ENCODE measurements at regions not wholly inside any gene's neighbourhood (a gene's known extent, or its start where the extent isn't known, plus 50 kb on each side); places are given as distances from the start of the nearest gene placed in this dataset.
A peak's percentile ranks its signal among the peaks of the same experiment; 100 is the strongest.
"Not testable (repeated sequence)": the region's sequence is repeated elsewhere in the genome, so short reads cannot be mapped to it uniquely, and the experiment has no call there.

DNA sequence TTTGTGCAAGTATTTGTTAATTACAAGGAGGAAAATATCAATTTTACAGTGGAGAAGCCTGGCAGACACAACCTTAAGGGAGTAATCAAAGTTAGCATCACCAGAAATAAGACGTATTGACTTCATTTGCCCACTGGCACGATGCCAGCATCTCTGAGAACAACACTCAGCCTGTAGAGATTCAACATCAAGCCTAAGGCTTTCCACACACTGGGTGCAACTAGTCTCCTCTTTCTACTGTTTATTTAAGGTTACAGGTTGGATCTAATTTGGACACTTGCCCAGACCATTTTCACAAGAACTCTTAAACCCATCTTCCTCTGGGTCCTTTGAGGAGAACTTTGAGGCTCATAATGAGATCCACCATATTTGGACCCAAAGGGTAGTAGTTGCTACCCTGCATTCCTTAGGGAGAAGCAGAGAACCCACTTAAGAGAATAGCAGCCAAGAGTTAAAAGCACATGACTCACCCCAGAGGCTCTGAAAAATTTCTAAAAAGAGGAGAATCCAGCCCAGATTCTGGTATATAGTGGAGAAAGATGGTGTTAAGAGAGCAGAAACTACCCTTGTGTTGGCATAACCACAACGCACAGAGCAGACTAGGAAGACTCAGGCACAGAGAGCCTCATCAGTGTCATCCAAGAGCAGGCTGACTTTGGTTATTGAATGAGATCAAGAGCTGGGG, 97.3 kb downstream of the CCDC71L start:
- Mint-ChIP-seq H3K36me3 (no peaks in the 10 kb centered on the region), H3K4me1 (no peaks in the 10 kb centered on the region), H3K27me3 (peaks cover 24 to 44% (median 28%) of the 10 kb centered on the region in 3 donors), H3K4me3 (no peak overlapping the region), H3K9me3 (no peaks in the 10 kb centered on the region), H3K27ac (no peak overlapping the region)
- ATAC-seq (ENCODE audit: low read depth in 2 of 2) (no peak), DNase-seq (no peak)

DNA sequence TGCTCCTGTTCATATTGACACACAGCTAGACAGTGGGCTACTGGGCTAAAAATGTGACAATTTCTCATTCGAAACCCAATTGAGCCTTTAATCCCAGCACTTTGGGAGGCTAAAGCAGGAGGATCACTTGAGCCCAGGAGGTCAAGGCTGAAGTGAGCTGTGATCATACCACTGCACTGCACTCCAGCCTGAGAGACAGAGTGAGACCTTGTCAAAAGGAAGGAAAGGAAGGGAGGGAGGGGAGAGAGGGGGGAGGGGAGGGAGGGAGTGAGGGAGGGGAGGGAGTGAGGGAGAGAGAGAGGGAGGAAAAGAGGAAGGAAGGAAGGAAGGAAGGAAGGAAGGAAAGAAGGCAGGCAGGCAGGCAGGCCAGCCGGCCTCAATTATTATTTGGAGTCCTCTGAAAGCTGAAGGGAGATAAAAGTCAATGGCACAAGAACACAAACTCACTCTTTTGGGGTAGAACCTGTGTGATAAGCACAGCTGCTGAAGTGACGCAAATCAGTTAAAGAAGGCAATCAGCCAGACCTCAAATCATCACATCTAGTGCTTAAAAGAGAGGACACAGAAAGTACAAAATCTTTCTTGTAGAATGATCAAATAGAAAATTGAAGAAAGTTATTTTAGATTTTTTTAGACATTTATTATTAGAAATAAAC, 98.1 kb downstream of the CCDC71L start:
- no peak for ATAC-seq (ENCODE audit: low read depth in 2 of 2)
- no peaks in the 10 kb centered on the region for H3K36me3 Mint-ChIP-seq
- H3K27me3 Mint-ChIP-seq = peaks cover 22 to 50% (median 27%) of the 10 kb centered on the region in 3 donors
- H3K27ac Mint-ChIP-seq = no peak overlapping the region
- peaks cover 0 to 1% (median 0%) of the 10 kb centered on the region in 7 donors for H3K9me3 Mint-ChIP-seq
- no peak for DNase-seq
- H3K4me3 Mint-ChIP-seq = no peak overlapping the region
- no peaks in the 10 kb centered on the region for H3K4me1 Mint-ChIP-seq

DNA sequence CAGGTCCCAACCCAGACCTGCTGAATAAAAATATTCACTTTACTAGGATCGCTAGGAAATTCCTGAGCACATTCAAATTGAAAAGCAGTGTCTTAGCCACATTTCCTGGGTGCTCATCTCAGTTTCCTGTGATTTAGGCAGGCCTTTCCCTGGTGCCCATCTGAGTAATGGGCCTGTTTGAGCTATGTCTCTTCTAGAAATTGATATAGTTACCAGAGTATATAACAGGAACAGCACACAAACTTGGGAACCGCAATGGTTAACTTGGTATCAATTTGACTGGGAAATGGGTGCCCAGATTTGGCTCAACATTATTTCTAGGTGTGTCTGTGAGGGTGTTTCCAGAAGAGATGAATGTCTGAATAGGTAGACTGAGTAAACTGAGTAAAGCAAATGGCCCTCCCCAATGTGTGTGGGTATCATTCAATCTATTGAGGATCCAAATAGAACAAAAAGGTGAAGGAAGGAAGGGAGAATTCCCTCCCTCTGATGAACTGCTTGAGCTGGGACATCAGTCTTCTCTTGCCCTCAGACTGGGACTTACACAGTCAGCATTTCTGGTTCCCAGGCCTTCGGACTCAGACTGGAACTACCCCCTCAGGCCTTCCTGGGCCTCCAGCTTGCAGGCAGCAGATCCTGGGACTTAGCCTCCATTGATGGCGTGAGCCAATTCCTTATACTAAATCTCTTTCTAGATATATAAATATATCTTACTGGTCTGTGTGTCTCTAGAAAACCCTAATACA, 99.1 kb downstream of the CCDC71L start:
- no peak for ATAC-seq (ENCODE audit: low read depth in 2 of 2)
- H3K9me3 Mint-ChIP-seq = peaks cover 0 to 3% (median 0%) of the 10 kb centered on the region in 7 donors
- H3K27ac Mint-ChIP-seq = no peak overlapping the region
- peaks cover 16 to 44% (median 20%) of the 10 kb centered on the region in 3 donors for H3K27me3 Mint-ChIP-seq
- H3K4me1 Mint-ChIP-seq = no peaks in the 10 kb centered on the region
- no peak overlapping the region for H3K4me3 Mint-ChIP-seq
- no peaks in the 10 kb centered on the region for H3K36me3 Mint-ChIP-seq
- no peak for DNase-seq

DNA sequence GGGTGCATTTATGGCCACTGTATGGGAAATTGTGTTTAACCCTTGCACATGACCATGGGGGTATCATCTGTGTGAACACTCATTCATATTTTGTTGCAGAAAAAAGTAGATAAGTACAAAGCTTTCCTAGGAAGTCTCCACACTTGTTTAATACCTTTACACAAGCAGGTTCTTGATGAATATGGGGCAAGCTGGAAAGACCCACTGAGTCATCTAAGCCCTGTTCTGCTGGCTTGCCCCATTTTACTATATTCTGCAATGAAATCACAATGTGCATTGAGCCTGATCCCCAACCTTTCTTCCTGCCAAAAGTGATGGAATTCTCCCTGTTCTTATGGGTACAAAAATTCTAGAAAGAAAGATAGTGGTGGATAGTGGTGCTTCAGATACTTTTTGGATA, 99.8 kb downstream of the CCDC71L start:
- H3K27ac Mint-ChIP-seq = no peak overlapping the region
- H3K36me3 Mint-ChIP-seq = no peaks in the 10 kb centered on the region
- H3K27me3 Mint-ChIP-seq = peaks cover 15 to 38% (median 16%) of the 10 kb centered on the region in 3 donors
- H3K4me3 Mint-ChIP-seq = no peak overlapping the region
- no peak for DNase-seq
- H3K9me3 Mint-ChIP-seq = peaks cover 0 to 7% (median 0%) of the 10 kb centered on the region in 7 donors
- ATAC-seq (ENCODE audit: low read depth in 2 of 2) = no peak
- H3K4me1 Mint-ChIP-seq = peaks cover 0 to 6% (median 0%) of the 10 kb centered on the region in 3 donors

DNA sequence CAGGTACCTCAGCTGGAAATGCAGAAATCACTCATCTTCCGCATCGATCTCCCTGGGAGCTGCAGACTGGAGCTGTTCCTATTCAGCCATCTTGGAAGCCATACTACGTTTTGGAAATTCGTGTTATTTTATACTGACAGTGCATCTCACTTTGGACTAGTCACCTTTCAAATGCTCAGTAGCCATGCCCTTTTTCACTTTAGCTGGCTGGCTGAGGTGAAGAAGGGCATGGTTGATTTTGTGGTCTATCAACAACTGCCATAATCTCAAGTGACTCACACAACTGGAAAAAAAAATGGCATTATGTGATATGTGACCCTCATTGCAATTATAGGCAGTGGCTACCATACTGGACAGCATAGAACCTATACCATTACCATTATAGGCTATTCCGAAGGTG, 100.5 kb downstream of the CCDC71L start:
- peaks cover 0 to 9% (median 0%) of the 10 kb centered on the region in 7 donors for H3K9me3 Mint-ChIP-seq
- no peaks in the 10 kb centered on the region for H3K36me3 Mint-ChIP-seq
- H3K27me3 Mint-ChIP-seq = peaks cover 14 to 37% (median 16%) of the 10 kb centered on the region in 3 donors
- no peak overlapping the region for H3K27ac Mint-ChIP-seq
- H3K4me1 Mint-ChIP-seq = peaks cover 0 to 7% (median 0%) of the 10 kb centered on the region in 3 donors
- ATAC-seq (ENCODE audit: low read depth in 2 of 2) (no peak), DNase-seq (no peak)
- H3K4me3 Mint-ChIP-seq = no peak overlapping the region

DNA sequence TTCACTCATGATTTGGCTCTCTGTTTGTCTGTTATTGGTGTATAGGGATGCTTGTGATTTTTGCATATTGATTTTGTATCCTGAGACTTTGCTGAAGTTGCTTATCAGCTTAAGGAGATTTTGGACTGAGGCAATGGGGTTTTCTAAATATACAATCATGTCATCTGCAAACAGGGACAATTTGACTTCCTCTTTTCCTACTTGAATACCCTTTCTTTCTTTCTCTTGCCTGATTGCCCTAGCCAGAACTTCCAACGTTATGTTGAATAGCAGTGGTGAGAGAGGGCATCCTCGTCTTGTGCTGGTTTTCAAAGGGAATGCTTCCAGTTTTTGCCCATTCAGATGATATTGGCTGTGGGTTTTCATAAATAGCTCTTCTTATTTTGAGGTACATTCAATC, 104.7 kb downstream of the CCDC71L start:
- Mint-ChIP-seq H3K9me3 (peaks cover 0 to 12% (median 5%) of the 10 kb centered on the region in 7 donors), H3K4me1 (peaks cover 13 to 30% (median 22%) of the 10 kb centered on the region in 3 donors), H3K27me3 (peaks cover 0 to 26% (median 16%) of the 10 kb centered on the region in 3 donors), H3K27ac (peak overlapping the region in 1 of 6 donors; percentile 78)
- ATAC-seq (ENCODE audit: low read depth in 2 of 2); H3K4me3 Mint-ChIP-seq; H3K36me3 Mint-ChIP-seq; DNase-seq: not testable (repeated sequence)

DNA sequence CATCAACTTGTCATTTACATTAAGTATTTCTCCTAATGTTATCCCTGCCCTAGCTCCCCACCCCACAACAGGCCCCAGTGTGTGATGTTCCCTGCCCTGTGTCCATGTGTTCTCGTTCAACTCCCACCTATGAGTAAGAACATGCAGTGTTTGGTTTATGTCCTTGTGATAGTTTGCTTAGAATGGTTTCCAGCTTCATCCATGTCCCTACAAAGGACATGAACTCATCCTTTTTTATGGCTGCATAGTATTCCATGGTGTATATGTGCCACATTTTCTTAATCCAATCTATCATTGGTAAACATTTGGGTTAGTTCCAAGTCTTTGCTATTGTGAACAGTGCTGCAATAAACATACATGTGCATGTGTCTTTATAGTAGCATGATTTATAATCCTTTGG, 106.3 kb downstream of the CCDC71L start:
- not testable (repeated sequence) for DNase-seq; H3K36me3 Mint-ChIP-seq; H3K4me3 Mint-ChIP-seq; ATAC-seq (ENCODE audit: low read depth in 2 of 2)
- peaks cover 0 to 12% (median 5%) of the 10 kb centered on the region in 7 donors for H3K9me3 Mint-ChIP-seq
- peaks cover 0 to 15% (median 9%) of the 10 kb centered on the region in 3 donors for H3K27me3 Mint-ChIP-seq
- H3K27ac Mint-ChIP-seq = peak overlapping the region in 1 of 6 donors; percentile 15
- H3K4me1 Mint-ChIP-seq = peaks cover 13 to 30% (median 22%) of the 10 kb centered on the region in 3 donors

DNA sequence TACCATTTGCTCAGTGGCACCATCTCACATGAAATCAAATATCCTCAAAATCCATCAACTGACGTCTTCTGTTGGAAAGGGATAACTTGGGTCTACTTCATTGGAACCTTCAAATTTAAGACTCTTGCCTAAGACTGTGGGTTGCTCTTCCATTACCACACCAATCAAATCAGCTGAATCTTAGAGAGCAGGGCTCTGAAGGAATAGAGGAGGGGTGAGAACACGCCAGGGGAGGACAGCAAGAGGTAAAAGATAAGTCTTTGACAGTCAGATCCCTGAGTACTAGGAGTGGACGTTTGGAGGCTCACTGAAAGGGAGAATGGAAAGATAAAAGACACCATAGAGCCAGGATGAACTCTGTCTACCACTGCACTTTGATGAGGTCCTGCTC, 107.5 kb downstream of the CCDC71L start:
- Mint-ChIP-seq H3K4me1 (peaks cover 13 to 30% (median 22%) of the 10 kb centered on the region in 3 donors), H3K9me3 (peaks cover 0 to 12% (median 5%) of the 10 kb centered on the region in 7 donors), H3K27ac (peak overlapping the region in 3 of 6 donors; percentile 7 to 57 (median 42)), H3K4me3 (no peak overlapping the region), H3K27me3 (peaks cover 0 to 6% (median 0%) of the 10 kb centered on the region in 3 donors), H3K36me3 (no peaks in the 10 kb centered on the region)
- DNase-seq (no peak), ATAC-seq (ENCODE audit: low read depth in 2 of 2) (no peak)

DNA sequence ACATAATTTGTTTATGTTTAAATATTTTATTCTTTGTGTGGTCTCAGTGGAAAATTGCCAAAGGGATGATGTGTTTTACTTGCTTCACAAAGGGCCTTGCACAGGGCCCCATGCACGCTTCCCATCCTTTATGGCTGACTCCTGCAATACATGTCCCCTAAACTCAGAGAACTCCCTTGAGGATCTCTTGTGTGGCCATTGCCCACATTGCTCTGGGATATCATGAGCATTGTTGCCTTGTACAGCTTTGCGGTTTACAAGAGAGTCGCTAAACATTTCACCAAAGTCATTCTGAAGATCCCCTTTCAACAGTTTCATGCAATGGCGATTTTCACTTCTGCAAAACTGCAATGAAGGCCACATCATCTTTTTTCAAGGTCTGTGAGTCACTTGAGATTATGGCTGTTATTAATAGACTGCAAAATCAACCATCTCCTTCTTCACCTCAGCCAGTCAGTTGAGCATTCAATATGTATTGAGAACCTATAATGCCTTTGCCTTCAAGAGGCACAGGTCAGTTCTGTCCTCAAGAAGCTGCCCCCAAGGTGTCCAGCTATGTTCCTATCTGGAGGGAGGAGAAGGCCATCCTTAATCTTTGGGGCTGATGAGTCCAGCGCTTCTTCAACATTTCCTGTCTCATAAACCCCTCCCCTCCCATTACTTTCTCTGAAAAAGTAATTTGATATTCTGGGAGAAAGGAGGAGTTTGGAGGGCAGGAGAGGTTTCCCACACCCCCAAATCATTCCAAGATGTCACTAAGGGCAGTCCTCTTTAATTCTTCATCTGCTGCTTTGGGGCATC, 108.1 kb downstream of the CCDC71L start:
- peak; percentile 96 for ATAC-seq (ENCODE audit: low read depth in 2 of 2)
- DNase-seq = peak; percentile 68
- Mint-ChIP-seq H3K36me3 (no peaks in the 10 kb centered on the region), H3K27me3 (peaks cover 0 to 1% (median 0%) of the 10 kb centered on the region in 3 donors), H3K4me3 (peak overlapping the region in 1 of 8 donors; percentile 63), H3K27ac (peak overlapping the region in 4 of 6 donors; percentile 8 to 89 (median 39)), H3K9me3 (peaks cover 0 to 12% (median 5%) of the 10 kb centered on the region in 7 donors), H3K4me1 (peaks cover 13 to 30% (median 22%) of the 10 kb centered on the region in 3 donors)

DNA sequence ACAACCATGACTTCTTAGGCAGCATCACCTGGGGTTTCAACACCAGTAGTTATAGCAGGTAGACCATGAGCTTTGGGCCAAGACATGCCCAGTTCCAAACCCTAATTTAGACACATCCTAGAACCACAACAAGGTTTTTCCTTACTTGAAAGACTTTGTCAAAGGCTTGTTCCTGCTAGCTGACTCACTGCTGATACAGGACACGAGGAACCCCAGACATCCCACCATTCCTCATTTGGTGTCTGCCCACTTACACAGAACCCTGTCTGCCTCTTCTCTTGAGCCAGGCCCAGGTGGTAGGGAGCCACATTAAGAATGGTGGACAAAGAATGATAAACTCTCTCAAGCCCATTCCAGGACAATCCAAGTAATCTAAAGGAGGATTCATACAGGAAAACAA, 109.0 kb downstream of the CCDC71L start:
- ATAC-seq (ENCODE audit: low read depth in 2 of 2) (no peak), DNase-seq (no peak)
- Mint-ChIP-seq H3K4me1 (peaks cover 13 to 30% (median 22%) of the 10 kb centered on the region in 3 donors), H3K36me3 (no peaks in the 10 kb centered on the region), H3K27ac (no peak overlapping the region), H3K4me3 (peak overlapping the region in 1 of 8 donors; percentile 30), H3K27me3 (peaks cover 0 to 9% (median 4%) of the 10 kb centered on the region in 3 donors), H3K9me3 (peaks cover 0 to 9% (median 5%) of the 10 kb centered on the region in 7 donors)

DNA sequence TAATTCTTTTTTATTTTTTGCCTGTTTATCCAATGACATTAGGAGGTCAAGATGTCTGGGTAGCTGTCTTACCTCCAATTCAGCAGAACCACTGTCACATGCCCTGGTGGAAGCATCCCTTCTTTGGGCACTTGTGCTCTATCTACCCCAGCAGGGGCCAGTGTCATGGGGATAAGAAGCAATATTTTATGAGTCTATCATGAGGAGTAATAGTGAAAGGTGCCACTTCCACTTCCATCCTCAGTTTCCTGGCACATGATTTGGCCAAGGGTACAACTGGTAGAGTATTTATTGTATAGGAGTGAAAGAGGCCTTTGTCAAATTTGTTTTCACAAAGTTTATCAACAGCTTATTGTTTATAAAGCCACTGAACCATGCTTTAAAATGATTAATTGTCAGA, 112.5 kb downstream of the CCDC71L start:
- H3K27ac Mint-ChIP-seq = no peak overlapping the region
- H3K4me1 Mint-ChIP-seq = peaks cover 11 to 19% (median 19%) of the 10 kb centered on the region in 3 donors
- H3K27me3 Mint-ChIP-seq = peaks cover 0 to 9% (median 4%) of the 10 kb centered on the region in 3 donors
- DNase-seq (no peak), ATAC-seq (ENCODE audit: low read depth in 2 of 2) (no peak)
- H3K4me3 Mint-ChIP-seq = no peak overlapping the region
- peaks cover 0 to 3% (median 0%) of the 10 kb centered on the region in 7 donors for H3K9me3 Mint-ChIP-seq
- no peaks in the 10 kb centered on the region for H3K36me3 Mint-ChIP-seq

DNA sequence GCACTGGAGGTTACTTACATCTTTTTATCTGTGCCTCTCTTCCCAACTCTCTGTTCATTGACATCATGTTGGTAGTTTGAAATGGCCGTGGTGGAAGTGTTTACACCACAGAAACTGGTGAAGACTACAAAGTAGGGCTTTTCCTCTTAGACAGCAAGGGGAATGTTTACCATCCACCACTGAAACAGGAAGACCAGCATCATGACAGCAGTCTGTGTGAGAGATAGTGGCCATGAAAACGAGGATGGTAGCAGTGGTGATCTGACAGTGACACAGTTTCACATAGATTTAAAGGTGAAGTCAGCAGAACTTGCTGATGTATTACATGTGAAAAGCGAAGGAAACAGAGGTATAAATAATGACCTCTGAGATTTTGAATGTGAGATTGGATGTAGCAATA, 115.7 kb downstream of the CCDC71L start:
- DNase-seq (no peak), ATAC-seq (ENCODE audit: low read depth in 2 of 2) (no peak)
- Mint-ChIP-seq H3K27me3 (peaks cover 0 to 13% (median 9%) of the 10 kb centered on the region in 3 donors), H3K4me1 (peaks cover 3 to 6% (median 5%) of the 10 kb centered on the region in 3 donors), H3K36me3 (no peaks in the 10 kb centered on the region), H3K9me3 (no peaks in the 10 kb centered on the region), H3K4me3 (no peak overlapping the region), H3K27ac (no peak overlapping the region)

All from naive B cell (primary cell).